Uterus (tissue), 3 donors: ENCODE measurements at regions not wholly inside any gene's neighbourhood (a gene's known extent, or its start where the extent isn't known, plus 50 kb on each side); places are given as distances from the start of the nearest gene placed in this dataset.

ENCODE experiments used
- DNase-seq, 2 donors: peaks; one replicate each; pipeline ENCODE4 v3.0.0-alpha.2; 2019 to 2020
- H3K27ac ChIP-seq, 2 donors: fragments of 200-600 bp; sonication (generic); 1 replicate in 1 of 2; 2 replicates in 1 of 2; pipeline ENCODE4 v1.5.1; 2016 to 2018
- H3K27me3 ChIP-seq, 2 donors: fragments of 200-600 bp; sonication (generic); one replicate each; pipeline ENCODE4 v1.5.1; 2018 to 2019; ENCODE audit warnings: control low read depth in 1 of 2
- H3K36me3 ChIP-seq, 2 donors: fragments of 200-600 bp; sonication (generic); one replicate each; pipeline ENCODE4 v1.5.1; 2019; ENCODE audit warnings: control low read depth in 1 of 2
- H3K4me1 ChIP-seq, 2 donors: fragments of 200-600 bp; sonication (generic); one replicate each; pipeline ENCODE4 v1.5.1; 2018 to 2019; ENCODE audit warnings: control low read depth in 1 of 2
- H3K4me3 ChIP-seq, 2 donors: fragments of 200-600 bp; sonication (generic); 1 replicate in 1 of 2; 2 replicates in 1 of 2; pipeline ENCODE4 v1.5.1; 2018 to 2019; ENCODE audit warnings: mild to moderate bottlenecking in 1 of 2
- H3K9me3 ChIP-seq, 2 donors: fragments of 200-600 bp; sonication (generic); one replicate each; pipeline ENCODE4 v1.5.1; 2019; ENCODE audit warnings: control low read depth in 1 of 2
- POLR2A ChIP-seq, 2 donors: fragments of 450-650 bp; IDR thresholded peaks; one replicate each; pipeline ENCODE4 v1.6.1; 2016; ENCODE audit warnings: antibody characterized with exemption in 2 of 2, mild to moderate bottlenecking in 1 of 2, moderate library complexity in 1 of 2
- intact Hi-C: fragments of 100-400 bp; cut with DNase I; formaldehyde crosslinking; loops from one replicate; pipeline ENCODE4 v1.15.1; 2023; ENCODE audit warnings: low total_unique reads
- TF ChIP-seq, protein P1 (sequence below), 4 experiments: fragments of 200-600 bp in 2 of 4; fragments of 450-650 bp in 2 of 4; sonication (generic) in 2 of 4; IDR thresholded peaks; one replicate each; pipeline ENCODE4 v1.5.1; 2016 to 2019; ENCODE audit warnings: antibody characterized with exemption in 4 of 4, mild to moderate bottlenecking in 2 of 4, moderate library complexity in 1 of 4
- donor health status: DM: yes; HTN: yes; CAD: no.

DNA sequence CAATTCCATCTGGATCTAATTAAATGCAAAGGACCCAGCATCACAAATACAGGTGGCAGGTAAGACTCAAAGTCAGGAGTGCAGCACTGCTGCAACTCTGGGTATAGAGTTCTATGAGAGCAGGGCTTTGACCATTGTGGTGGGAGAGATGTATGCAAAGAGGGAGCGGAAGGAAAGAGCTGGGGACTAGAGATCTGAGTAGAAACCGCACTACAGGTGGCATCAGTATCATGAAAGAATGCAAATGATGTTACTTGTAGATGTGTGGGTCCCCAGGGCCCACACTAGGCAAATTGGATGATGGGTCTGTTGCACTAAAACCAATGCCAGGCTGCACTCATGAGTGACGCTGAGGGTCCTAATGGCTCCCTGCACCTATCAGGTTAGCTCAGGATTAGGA, 287.1 kb upstream of the ASIC2 start:
- intact Hi-C loops = no loop called here
- no peaks in the 10 kb centered on the region for H3K9me3 ChIP-seq
- no peak for DNase-seq
- TF ChIP-seq POLR2A (IDR thresholded peaks at IDR 0.05) = no peak
- TF ChIP-seq, protein P1, sequence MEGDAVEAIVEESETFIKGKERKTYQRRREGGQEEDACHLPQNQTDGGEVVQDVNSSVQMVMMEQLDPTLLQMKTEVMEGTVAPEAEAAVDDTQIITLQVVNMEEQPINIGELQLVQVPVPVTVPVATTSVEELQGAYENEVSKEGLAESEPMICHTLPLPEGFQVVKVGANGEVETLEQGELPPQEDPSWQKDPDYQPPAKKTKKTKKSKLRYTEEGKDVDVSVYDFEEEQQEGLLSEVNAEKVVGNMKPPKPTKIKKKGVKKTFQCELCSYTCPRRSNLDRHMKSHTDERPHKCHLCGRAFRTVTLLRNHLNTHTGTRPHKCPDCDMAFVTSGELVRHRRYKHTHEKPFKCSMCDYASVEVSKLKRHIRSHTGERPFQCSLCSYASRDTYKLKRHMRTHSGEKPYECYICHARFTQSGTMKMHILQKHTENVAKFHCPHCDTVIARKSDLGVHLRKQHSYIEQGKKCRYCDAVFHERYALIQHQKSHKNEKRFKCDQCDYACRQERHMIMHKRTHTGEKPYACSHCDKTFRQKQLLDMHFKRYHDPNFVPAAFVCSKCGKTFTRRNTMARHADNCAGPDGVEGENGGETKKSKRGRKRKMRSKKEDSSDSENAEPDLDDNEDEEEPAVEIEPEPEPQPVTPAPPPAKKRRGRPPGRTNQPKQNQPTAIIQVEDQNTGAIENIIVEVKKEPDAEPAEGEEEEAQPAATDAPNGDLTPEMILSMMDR (IDR thresholded peaks at IDR 0.05) = no peak
- H3K36me3 ChIP-seq = no peaks in the 10 kb centered on the region
- no peaks in the 10 kb centered on the region for H3K27me3 ChIP-seq
- no peak overlapping the region for H3K27ac ChIP-seq
- no peak overlapping the region for H3K4me3 ChIP-seq
- H3K4me1 ChIP-seq = no peaks in the 10 kb centered on the region

DNA sequence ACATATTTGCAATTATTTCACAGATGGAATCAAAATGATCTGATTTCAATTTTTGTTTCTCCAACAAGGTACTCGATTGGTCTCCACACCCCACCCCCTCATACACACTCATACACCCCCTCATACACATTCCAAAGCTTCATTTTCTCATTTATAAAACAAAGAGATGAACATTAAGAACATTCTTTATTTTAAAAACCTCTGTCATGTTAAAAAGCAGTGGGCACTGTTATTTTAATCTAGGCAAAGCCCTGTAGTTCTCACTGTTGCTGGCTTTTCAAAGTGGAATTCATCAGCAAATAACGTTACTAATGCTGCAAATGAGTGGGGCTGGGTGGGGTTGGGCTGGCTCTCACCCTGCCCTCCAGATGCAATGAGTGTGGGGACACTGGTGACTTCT, 289.6 kb upstream of the ASIC2 start:
- no peaks in the 10 kb centered on the region for H3K36me3 ChIP-seq
- no peak for DNase-seq
- H3K9me3 ChIP-seq = no peaks in the 10 kb centered on the region
- H3K27me3 ChIP-seq = no peaks in the 10 kb centered on the region
- H3K27ac ChIP-seq = no peak overlapping the region
- no peaks in the 10 kb centered on the region for H3K4me1 ChIP-seq
- H3K4me3 ChIP-seq = no peak overlapping the region
- TF ChIP-seq, protein P1 (IDR thresholded peaks at IDR 0.05) = no peak
- TF ChIP-seq POLR2A (IDR thresholded peaks at IDR 0.05) = no peak
- intact Hi-C loops = no loop called here

GRCh38 chr17:33583518-33584417, 290.7 kb upstream of the ASIC2 start:
- Histone ChIP-seq H3K4me3 (no peak overlapping the region), H3K36me3 (no peaks in the 10 kb centered on the region), H3K9me3 (no peaks in the 10 kb centered on the region), H3K4me1 (no peaks in the 10 kb centered on the region), H3K27ac (no peak overlapping the region), H3K27me3 (no peaks in the 10 kb centered on the region)
- no peak for DNase-seq
- intact Hi-C loops = no loop called here
- TF ChIP-seq, protein P1 (IDR thresholded peaks at IDR 0.05) = no peak
- TF ChIP-seq POLR2A (IDR thresholded peaks at IDR 0.05) = no peak

- DNase-seq = no peak
- TF ChIP-seq POLR2A (IDR thresholded peaks at IDR 0.05) = no peak
- TF ChIP-seq, protein P1 (IDR thresholded peaks at IDR 0.05) = no peak
- H3K9me3 ChIP-seq = no peaks in the 10 kb centered on the region
- no peaks in the 10 kb centered on the region for H3K27me3 ChIP-seq
- no peak overlapping the region for H3K4me3 ChIP-seq
- no peak overlapping the region for H3K27ac ChIP-seq
- H3K36me3 ChIP-seq = no peaks in the 10 kb centered on the region
- intact Hi-C loops = no loop called here
- peaks cover 0 to 10% of the 10 kb centered on the region in 2 donors for H3K4me1 ChIP-seq
These were observed 300.9 kb upstream of the ASIC2 start for GRCh38 chr17:33593991-33594390.

- intact Hi-C loops = no loop called here
- Histone ChIP-seq H3K36me3 (no peaks in the 10 kb centered on the region), H3K4me1 (peaks cover 0 to 10% of the 10 kb centered on the region in 2 donors), H3K27ac (no peak overlapping the region), H3K4me3 (no peak overlapping the region), H3K9me3 (no peaks in the 10 kb centered on the region), H3K27me3 (no peaks in the 10 kb centered on the region)
- DNase-seq = no peak
- TF ChIP-seq, protein P1 (IDR thresholded peaks at IDR 0.05) = no peak
These were observed 302.7 kb upstream of the ASIC2 start for GRCh38 chr17:33595828-33596227.
